ENCODE measurements at regions not wholly inside any gene's neighbourhood (a gene's known extent, or its start where the extent isn't known, plus 50 kb on each side); places are given as distances from the start of the nearest gene placed in this dataset.

- Histone ChIP-seq H3K4me3 (ENCODE audit: low read depth, low read length) (no peak overlapping the region), H3K27ac (ENCODE audit: extremely low read depth, low read depth, low read length) (no peak overlapping the region), H3K4me1 (ENCODE audit: control insufficient read depth, insufficient read depth, low read length) (peaks cover 11% of the 10 kb centered on the region; the same call in 1 of the 2 replicates), H3K9me3 (ENCODE audit: control insufficient read depth, insufficient read depth, low read depth, low read length) (no peaks in the 10 kb centered on the region), H3K36me3 (ENCODE audit: control insufficient read depth in 2 of 2, insufficient read depth in 1 of 2, low read length in 2 of 2) (no peaks in the 10 kb centered on the region)
- ChIA-PET POLR2A (no interaction called here), CTCF (no interaction called here)
- TF ChIP-seq, protein P1, sequence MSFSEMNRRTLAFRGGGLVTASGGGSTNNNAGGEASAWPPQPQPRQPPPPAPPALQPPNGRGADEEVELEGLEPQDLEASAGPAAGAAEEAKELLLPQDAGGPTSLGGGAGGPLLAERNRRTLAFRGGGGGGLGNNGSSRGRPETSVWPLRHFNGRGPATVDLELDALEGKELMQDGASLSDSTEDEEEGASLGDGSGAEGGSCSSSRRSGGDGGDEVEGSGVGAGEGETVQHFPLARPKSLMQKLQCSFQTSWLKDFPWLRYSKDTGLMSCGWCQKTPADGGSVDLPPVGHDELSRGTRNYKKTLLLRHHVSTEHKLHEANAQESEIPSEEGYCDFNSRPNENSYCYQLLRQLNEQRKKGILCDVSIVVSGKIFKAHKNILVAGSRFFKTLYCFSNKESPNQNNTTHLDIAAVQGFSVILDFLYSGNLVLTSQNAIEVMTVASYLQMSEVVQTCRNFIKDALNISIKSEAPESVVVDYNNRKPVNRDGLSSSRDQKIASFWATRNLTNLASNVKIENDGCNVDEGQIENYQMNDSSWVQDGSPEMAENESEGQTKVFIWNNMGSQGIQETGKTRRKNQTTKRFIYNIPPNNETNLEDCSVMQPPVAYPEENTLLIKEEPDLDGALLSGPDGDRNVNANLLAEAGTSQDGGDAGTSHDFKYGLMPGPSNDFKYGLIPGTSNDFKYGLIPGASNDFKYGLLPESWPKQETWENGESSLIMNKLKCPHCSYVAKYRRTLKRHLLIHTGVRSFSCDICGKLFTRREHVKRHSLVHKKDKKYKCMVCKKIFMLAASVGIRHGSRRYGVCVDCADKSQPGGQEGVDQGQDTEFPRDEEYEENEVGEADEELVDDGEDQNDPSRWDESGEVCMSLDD (tag by site-specific recombination; IDR thresholded peaks at IDR 0.05) = no peak
- TF ChIP-seq ZNF394 (tag by site-specific recombination; IDR thresholded peaks at IDR 0.05; ENCODE audit: borderline replicate concordance) = no peak
- no peak for TF ChIP-seq SP3 (tag by site-specific recombination; IDR thresholded peaks at IDR 0.05)
- TF ChIP-seq TRIM28 (IDR thresholded peaks at IDR 0.05; ENCODE audit: borderline replicate concordance, low read length) = no peak
- TF ChIP-seq ZNF211 (tag by site-specific recombination; IDR thresholded peaks at IDR 0.05; ENCODE audit: low read depth) = no peak
- TF ChIP-seq ZNF19 (tag by site-specific recombination; IDR thresholded peaks at IDR 0.05; ENCODE audit: low read depth) = no peak
- TF ChIP-seq ZNF354C (tag by site-specific recombination; IDR thresholded peaks at IDR 0.05; ENCODE audit: borderline replicate concordance, low read depth) = no peak
- TF ChIP-seq ZBTB8A (tag by site-specific recombination; IDR thresholded peaks at IDR 0.05) = no peak
- TF ChIP-seq ZNF585B (tag by site-specific recombination; IDR thresholded peaks at IDR 0.05) = no peak
- no peak for TF ChIP-seq MEIS1 (CRISPR knock-in tag; IDR thresholded peaks at IDR 0.05; ENCODE audit: borderline replicate concordance)
- no peak for TF ChIP-seq INSM2 (tag by site-specific recombination; IDR thresholded peaks at IDR 0.05)
- TF ChIP-seq ZNF548 (tag by site-specific recombination; IDR thresholded peaks at IDR 0.05) = no peak
- no peak for TF ChIP-seq ZNF600 (tag by site-specific recombination; IDR thresholded peaks at IDR 0.05)
- no peak for TF ChIP-seq KLF10 (tag by site-specific recombination; IDR thresholded peaks at IDR 0.05)
- TF ChIP-seq PBX3 (CRISPR knock-in tag; IDR thresholded peaks at IDR 0.05) = no peak
- TF ChIP-seq, protein P2, sequence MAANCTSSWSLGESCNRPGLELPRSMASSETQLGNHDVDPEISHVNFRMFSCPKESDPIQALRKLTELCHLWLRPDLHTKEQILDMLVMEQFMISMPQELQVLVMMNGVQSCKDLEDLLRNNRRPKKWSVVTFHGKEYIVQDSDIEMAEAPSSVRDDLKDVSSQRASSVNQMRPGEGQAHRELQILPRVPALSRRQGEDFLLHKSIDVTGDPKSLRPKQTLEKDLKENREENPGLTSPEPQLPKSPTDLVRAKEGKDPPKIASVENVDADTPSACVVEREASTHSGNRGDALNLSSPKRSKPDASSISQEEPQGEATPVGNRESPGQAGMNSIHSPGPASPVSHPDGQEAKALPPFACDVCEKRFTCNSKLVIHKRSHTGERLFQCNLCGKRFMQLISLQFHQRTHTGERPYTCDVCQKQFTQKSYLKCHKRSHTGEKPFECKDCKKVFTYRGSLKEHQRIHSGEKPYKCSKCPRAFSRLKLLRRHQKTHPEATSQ (tag by site-specific recombination; IDR thresholded peaks at IDR 0.05) = no peak
- no peak for TF ChIP-seq ZNF571 (tag by site-specific recombination; IDR thresholded peaks at IDR 0.05)
- no peak for TF ChIP-seq MZF1 (tag by site-specific recombination; IDR thresholded peaks at IDR 0.05; ENCODE audit: borderline replicate concordance)
- TF ChIP-seq ZNF132 (tag by site-specific recombination; IDR thresholded peaks at IDR 0.05; ENCODE audit: borderline replicate concordance) = no peak
- no peak for TF ChIP-seq ZNF596 (tag by site-specific recombination; IDR thresholded peaks at IDR 0.05)
These were observed 247.3 kb upstream of the NSMCE3 start for GRCh38 chr15:29516929-29517328.

- Histone ChIP-seq H3K4me1 (ENCODE audit: control insufficient read depth, insufficient read depth, low read length) (no peaks in the 10 kb centered on the region), H3K9me3 (ENCODE audit: control insufficient read depth, insufficient read depth, low read depth, low read length) (no peaks in the 10 kb centered on the region), H3K4me3 (ENCODE audit: low read depth, low read length) (no peak overlapping the region), H3K36me3 (ENCODE audit: control insufficient read depth in 2 of 2, insufficient read depth in 1 of 2, low read length in 2 of 2) (no peaks in the 10 kb centered on the region), H3K27ac (ENCODE audit: extremely low read depth, low read depth, low read length) (no peak overlapping the region)
- no peak for TF ChIP-seq ZNF768 (tag by site-specific recombination; IDR thresholded peaks at IDR 0.05)
- TF ChIP-seq ZNF350 (tag by site-specific recombination; IDR thresholded peaks at IDR 0.05) = no peak
- TF ChIP-seq GFI1B (tag by site-specific recombination; IDR thresholded peaks at IDR 0.05) = no peak
- POLR2A ChIA-PET = no interaction called here
- CTCF ChIA-PET = interaction anchor here (0.6 kb wide), 1 partner anchor 192 kb away, joined by 3 read pairs; no protein-coding TSS in a partner anchor
These were observed 245.3 kb upstream of the NSMCE3 start for GRCh38 chr15:29514926-29515325.
